BE2C (cell line): ENCODE measurements at regions not wholly inside any gene's neighbourhood (a gene's known extent, or its start where the extent isn't known, plus 50 kb on each side); places are given as distances from the start of the nearest gene placed in this dataset.
A peak's percentile ranks its signal among the peaks of the same experiment; 100 is the strongest.

ENCODE experiments used
- DNase-seq: peaks from one replicate; pipeline ENCODE4 v3.0.0-alpha.2; 2020
- H3K27me3 ChIP-seq: fragments of 250-450 bp; sonication (Bioruptor Pico); 2 replicates; pipeline ENCODE4 v1.5.1; 2020; ENCODE audit warnings: mild to moderate bottlenecking
- H3K36me3 ChIP-seq: fragments of 250-450 bp; sonication (Bioruptor Pico); 2 replicates; pipeline ENCODE4 v1.5.1; 2020; ENCODE audit warnings: mild to moderate bottlenecking
- H3K4me1 ChIP-seq: fragments of 250-450 bp; sonication (Bioruptor Pico); 2 replicates; pipeline ENCODE4 v1.5.1; 2020
- H3K4me3 ChIP-seq: 2 replicates; pipeline ENCODE4 v1.5.1; 2011; ENCODE audit warnings: low read depth, low read length
- H3K9me3 ChIP-seq: fragments of 250-450 bp; sonication (Bioruptor Pico); 2 replicates; pipeline ENCODE4 v1.5.1; 2020
- CTCF ChIP-seq: IDR thresholded peaks from 2 replicates; pipeline ENCODE4 v1.5.1; 2012; ENCODE audit warnings: mild to moderate bottlenecking, low read depth, low read length

DNA sequence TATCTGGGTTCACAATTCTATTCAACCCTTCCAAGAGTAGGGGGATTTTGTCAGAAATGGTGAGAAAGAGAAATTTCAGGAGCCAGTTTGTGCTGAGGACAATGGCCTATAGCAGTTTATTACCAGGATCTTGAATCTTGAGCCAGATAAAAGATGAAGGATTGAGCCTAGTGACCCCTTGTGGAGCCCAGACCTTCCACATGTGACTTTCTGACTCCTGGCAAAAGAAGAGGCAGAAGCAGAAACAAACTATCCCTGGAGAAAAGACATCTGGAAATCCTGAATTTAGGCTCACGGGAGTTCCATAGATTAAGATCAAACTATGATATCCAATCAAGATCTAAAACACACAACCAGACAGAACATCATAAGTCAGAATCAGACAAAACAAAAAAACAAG lies 60.9 kb upstream of the CHRM2 start:
- peak; percentile 14 for DNase-seq
- TF ChIP-seq CTCF, result peak; percentile 62
- H3K4me3 ChIP-seq, result no peak overlapping the region
- H3K9me3 ChIP-seq, result no peaks in the 10 kb centered on the region
- H3K36me3 ChIP-seq, result no peaks in the 10 kb centered on the region
- no peaks in the 10 kb centered on the region for H3K27me3 ChIP-seq
- H3K4me1 ChIP-seq, result peaks cover 3% of the 10 kb centered on the region

GRCh38 chr7:136803028-136803427 lies 65.4 kb upstream of the CHRM2 start:
- Histone ChIP-seq H3K4me3 (no peak overlapping the region), H3K4me1 (peaks cover 3% of the 10 kb centered on the region; the same call in 1 of the 2 replicates)
- TF ChIP-seq CTCF, result no peak

DNA sequence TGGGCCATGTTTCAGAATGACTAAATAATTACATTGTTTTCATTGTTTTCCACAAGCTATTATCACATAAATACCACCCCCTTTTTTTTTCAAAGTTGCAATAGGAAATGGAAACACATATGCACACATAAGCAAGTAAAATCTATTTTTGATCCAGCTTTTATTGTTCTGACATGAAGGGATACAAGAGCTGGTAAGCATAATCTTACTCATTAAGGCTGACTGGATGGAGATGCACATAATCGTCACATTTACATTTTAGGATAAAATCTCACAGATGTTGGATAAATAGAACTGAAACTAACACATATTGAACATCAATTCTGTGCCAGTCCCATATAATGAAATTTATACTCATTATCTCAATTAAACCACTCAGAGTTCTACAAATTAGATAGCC lies 84.5 kb upstream of the CHRM2 start:
- Histone ChIP-seq H3K36me3 (no peaks in the 10 kb centered on the region), H3K4me3 (no peak overlapping the region), H3K27me3 (no peaks in the 10 kb centered on the region), H3K9me3 (no peaks in the 10 kb centered on the region), H3K4me1 (no peaks in the 10 kb centered on the region)
- no peak for DNase-seq
- no peak for TF ChIP-seq CTCF

More at GRCh38 chr7:136803028-136803427, 65.4 kb upstream of the CHRM2 start:
- Histone ChIP-seq H3K36me3 (no peaks in the 10 kb centered on the region), H3K27me3 (no peaks in the 10 kb centered on the region), H3K9me3 (no peaks in the 10 kb centered on the region)
- no peak for DNase-seq

GRCh38 chr7:136741941-136742340 lies 126.5 kb upstream of the CHRM2 start:
- H3K4me3 ChIP-seq, result no peak overlapping the region
- no peak for DNase-seq
- no peak for TF ChIP-seq CTCF
- no peaks in the 10 kb centered on the region for H3K4me1 ChIP-seq
- no peaks in the 10 kb centered on the region; the same call in 1 of the 2 replicates for H3K9me3 ChIP-seq
- no peaks in the 10 kb centered on the region for H3K36me3 ChIP-seq
- H3K27me3 ChIP-seq, result no peaks in the 10 kb centered on the region

DNA sequence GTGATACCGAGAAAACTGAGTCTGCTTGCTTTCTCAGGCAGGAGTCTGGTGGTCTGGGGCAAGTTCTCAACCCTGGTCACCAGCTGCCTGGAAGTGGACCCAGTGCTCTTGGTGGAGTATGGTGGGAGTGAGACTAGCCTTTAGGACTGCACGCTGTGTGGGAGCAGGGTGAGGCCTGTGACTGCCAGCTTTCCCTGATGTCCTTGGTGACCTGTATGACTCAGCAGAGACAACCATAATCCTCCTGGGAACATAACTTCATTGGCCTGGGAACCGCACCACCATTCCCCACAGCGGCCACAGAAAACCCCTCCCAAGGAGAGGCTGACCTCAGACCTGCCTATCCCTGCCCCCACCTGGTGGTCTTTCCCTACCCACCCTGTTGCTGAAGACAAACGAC lies 139.5 kb upstream of the CHRM2 start:
- DNase-seq, result peak; percentile 6
- no peaks in the 10 kb centered on the region for H3K27me3 ChIP-seq
- no peak for TF ChIP-seq CTCF

DNA sequence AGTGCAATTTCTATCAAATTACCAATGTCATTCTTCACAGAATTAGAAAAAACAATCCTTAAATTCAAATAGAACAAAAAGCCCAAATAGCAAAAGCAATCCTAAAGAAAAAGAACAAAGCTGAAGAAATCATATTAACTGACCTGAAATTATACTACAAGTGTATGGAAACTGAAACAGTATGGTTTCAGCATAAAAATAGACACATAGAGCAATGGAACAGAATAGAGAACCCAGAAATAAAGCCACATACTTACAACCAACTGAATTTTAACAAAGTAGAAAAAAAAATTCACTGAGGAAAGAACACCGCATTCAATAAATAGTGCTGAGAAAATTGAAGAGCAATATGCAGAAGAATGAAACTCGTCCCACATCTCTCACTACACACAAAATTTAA lies 142.0 kb upstream of the CHRM2 start:
- 0 out of 2 replicates have a peak, but pooled peaks cover 2% of the 10 kb centered on the region for H3K4me1 ChIP-seq
- no peak for TF ChIP-seq CTCF
- H3K4me3 ChIP-seq, result no peak overlapping the region
- no peaks in the 10 kb centered on the region for H3K27me3 ChIP-seq
- no peaks in the 10 kb centered on the region for H3K9me3 ChIP-seq
- no peaks in the 10 kb centered on the region for H3K36me3 ChIP-seq
- DNase-seq, result no peak

More for the DNA sequence above, 139.5 kb upstream of the CHRM2 start:
- 0 out of 2 replicates have a peak, but pooled peaks cover 2% of the 10 kb centered on the region for H3K4me1 ChIP-seq
- H3K9me3 ChIP-seq, result no peaks in the 10 kb centered on the region; the same call in 1 of the 2 replicates
- H3K4me3 ChIP-seq, result no peak overlapping the region
- H3K36me3 ChIP-seq, result no peaks in the 10 kb centered on the region
